NT2/D1 (cell line): ENCODE measurements at regions not wholly inside any gene's neighbourhood (a gene's known extent, or its start where the extent isn't known, plus 50 kb on each side); places are given as distances from the start of the nearest gene placed in this dataset.

Experiments
- DNase-seq: peaks from one replicate; pipeline ENCODE4 v3.0.0-alpha.2; 2011; ENCODE audit warnings: low read depth, low spot score
- H3K27me3 ChIP-seq: 2 replicates; pipeline ENCODE4 v1.6.0; 2011; ENCODE audit warnings: mild to moderate bottlenecking; ENCODE audit not compliant: insufficient read length, insufficient read depth
- H3K36me3 ChIP-seq: 2 replicates; pipeline ENCODE4 v1.6.1; 2011; ENCODE audit warnings: mild to moderate bottlenecking, low read length, mixed read lengths; ENCODE audit not compliant: insufficient read depth, insufficient read length
- H3K4me1 ChIP-seq: 2 replicates; pipeline ENCODE4 v1.5.1; 2011; ENCODE audit not compliant: insufficient read depth, insufficient read length
- H3K4me3 ChIP-seq: 2 replicates; pipeline ENCODE4 v1.5.1; 2011; ENCODE audit warnings: low read depth; ENCODE audit not compliant: insufficient read length
- H3K9ac ChIP-seq: 2 replicates; pipeline ENCODE4 v1.6.0; 2011; ENCODE audit warnings: low read depth; ENCODE audit not compliant: insufficient read length
- H3K9me3 ChIP-seq: 2 replicates; pipeline ENCODE4 v1.5.1; 2011; ENCODE audit warnings: mild to moderate bottlenecking, low read length; ENCODE audit not compliant: insufficient read depth
- SUZ12 ChIP-seq: IDR thresholded peaks from 2 replicates; pipeline ENCODE4 v1.6.1; 2011; ENCODE audit not compliant: insufficient read length, insufficient read depth; ENCODE audit errors: extremely low read depth
- YY1 ChIP-seq: IDR thresholded peaks from 2 replicates; pipeline ENCODE4 v1.6.1; 2011; ENCODE audit not compliant: insufficient read length, insufficient read depth
- ZNF274 ChIP-seq: IDR thresholded peaks from 2 replicates; pipeline ENCODE4 v1.6.1; 2011; ENCODE audit warnings: mild to moderate bottlenecking, low read depth, low read length

DNA sequence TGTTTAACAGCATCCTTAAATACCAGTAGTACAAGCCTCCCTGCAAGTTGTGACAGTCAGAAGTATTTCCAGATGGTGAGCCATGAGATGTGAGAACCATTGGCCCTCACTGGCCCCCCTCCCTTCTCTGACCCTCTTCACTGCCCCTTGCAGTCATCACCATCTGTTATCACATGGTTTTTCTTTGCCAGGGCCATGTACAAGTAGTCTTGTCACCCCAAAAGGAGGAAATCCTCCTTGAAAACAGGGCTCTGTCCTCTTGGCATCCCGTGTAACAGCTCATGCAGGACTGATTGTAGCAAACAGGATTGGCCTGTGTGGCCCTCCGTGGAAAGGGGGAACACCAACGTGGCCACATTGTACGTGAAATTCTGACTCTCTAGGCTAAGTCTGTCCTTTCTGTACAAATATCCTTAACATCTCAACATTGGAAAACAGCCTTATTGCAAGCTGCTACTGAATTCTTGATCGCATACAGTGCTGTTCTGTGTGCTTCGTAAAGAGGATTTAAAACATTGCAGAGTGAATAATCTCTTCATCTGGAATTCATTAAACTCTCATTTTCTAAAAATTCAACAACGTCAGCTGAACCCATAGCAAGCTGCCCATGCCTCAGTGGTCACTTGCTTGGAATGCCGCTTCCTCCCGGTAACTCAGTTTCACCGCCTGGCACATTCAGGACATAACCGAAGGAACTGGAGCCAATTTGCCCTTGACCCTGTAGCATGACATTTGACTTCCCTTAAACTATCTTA, 171.7 kb downstream of the ATPSCKMT start:
- DNase-seq, result no peak
- no peaks in the 10 kb centered on the region for H3K36me3 ChIP-seq
- H3K4me3 ChIP-seq, result no peak overlapping the region
- TF ChIP-seq YY1 (no peak), ZNF274 (no peak), SUZ12 (no peak)
- no peak overlapping the region for H3K9ac ChIP-seq
- no peaks in the 10 kb centered on the region for H3K9me3 ChIP-seq
- no peaks in the 10 kb centered on the region for H3K4me1 ChIP-seq
- no peaks in the 10 kb centered on the region for H3K27me3 ChIP-seq

DNA sequence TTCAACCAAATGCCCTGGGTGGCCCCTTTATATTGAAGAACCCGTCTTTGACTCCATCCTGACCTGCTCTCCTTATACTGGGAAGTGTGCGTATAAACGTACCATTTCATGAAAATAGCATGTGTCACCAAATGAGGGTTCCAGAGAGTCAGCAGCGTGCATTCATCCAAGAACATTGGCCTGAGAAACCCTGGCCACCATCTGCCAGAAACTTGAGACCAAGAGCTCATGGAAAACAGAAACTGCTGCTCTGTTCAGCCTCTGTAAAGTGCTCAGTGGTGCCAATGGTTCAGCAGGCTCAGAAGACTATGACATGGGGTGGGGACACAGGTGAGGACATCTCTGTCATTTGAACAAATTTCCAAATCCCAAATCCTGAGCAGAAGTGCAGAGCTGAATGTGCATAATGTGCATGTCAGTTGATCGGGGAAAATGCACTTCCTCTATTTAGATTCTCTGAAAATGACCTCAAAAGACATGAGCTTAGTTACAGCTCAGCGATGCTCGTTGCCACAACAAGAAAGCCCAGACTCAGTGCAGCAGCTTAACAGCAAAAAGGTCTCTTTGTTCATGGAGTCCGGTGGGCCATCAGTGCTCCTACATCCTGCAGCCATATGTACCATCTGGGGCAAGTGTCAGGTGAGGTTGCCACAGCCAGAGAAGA, 176.1 kb downstream of the ATPSCKMT start:
- Histone ChIP-seq H3K36me3 (no peaks in the 10 kb centered on the region), H3K4me3 (no peak overlapping the region), H3K9ac (no peak overlapping the region), H3K27me3 (no peaks in the 10 kb centered on the region), H3K4me1 (no peaks in the 10 kb centered on the region), H3K9me3 (no peaks in the 10 kb centered on the region)
- no peak for DNase-seq
- no peak for TF ChIP-seq YY1
- TF ChIP-seq SUZ12, result no peak
- TF ChIP-seq ZNF274, result no peak

DNA sequence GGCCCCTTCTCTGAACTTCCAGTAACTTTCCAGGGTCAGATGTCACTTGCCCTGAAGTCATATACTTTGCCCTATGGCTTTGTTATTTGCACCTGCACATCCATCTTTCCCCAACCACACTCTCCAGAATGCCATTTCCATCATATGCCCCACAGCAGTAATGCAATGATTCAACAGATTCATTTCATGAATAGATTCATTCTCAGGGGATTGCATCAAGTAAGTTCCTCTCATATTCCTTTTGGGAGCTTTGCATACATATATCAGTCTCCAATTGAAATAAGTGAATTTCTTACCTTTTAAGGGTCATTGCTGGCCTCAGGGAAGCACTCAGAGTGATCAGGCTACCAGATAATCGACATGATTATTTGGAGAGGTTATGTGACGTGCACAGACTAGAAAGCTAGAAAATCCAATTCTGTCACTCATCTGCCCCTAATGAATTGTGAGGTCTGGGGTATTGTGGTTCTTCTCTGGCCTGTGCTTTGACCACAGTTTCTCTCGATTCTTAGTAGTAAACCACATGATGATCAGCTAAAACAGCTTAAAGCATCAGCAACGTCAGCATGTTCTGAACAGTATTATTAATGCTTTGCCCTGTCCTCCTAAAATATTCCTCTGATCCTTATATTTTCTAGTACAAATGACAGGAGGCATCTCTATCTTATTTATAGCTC, 179.9 kb downstream of the ATPSCKMT start:
- H3K4me3 ChIP-seq, result no peak overlapping the region
- TF ChIP-seq SUZ12 (no peak), YY1 (no peak), ZNF274 (no peak)
- peaks cover 5% of the 10 kb centered on the region; the same call in 1 of the 2 replicates for H3K9me3 ChIP-seq
- no peaks in the 10 kb centered on the region for H3K27me3 ChIP-seq
- no peak overlapping the region for H3K9ac ChIP-seq
- DNase-seq, result no peak
- H3K4me1 ChIP-seq, result no peaks in the 10 kb centered on the region
- H3K36me3 ChIP-seq, result no peaks in the 10 kb centered on the region

- peaks cover 5% of the 10 kb centered on the region; the same call in 1 of the 2 replicates for H3K9me3 ChIP-seq
- H3K4me1 ChIP-seq, result no peaks in the 10 kb centered on the region
- H3K9ac ChIP-seq, result no peak overlapping the region
- no peak for DNase-seq
- H3K4me3 ChIP-seq, result no peak overlapping the region
- no peaks in the 10 kb centered on the region for H3K27me3 ChIP-seq
- TF ChIP-seq SUZ12, result no peak
- no peak for TF ChIP-seq ZNF274
- no peak for TF ChIP-seq YY1
- H3K36me3 ChIP-seq, result no peaks in the 10 kb centered on the region
Observed at GRCh38 chr5:10065428-10066000, 184.2 kb downstream of the ATPSCKMT start.

DNA sequence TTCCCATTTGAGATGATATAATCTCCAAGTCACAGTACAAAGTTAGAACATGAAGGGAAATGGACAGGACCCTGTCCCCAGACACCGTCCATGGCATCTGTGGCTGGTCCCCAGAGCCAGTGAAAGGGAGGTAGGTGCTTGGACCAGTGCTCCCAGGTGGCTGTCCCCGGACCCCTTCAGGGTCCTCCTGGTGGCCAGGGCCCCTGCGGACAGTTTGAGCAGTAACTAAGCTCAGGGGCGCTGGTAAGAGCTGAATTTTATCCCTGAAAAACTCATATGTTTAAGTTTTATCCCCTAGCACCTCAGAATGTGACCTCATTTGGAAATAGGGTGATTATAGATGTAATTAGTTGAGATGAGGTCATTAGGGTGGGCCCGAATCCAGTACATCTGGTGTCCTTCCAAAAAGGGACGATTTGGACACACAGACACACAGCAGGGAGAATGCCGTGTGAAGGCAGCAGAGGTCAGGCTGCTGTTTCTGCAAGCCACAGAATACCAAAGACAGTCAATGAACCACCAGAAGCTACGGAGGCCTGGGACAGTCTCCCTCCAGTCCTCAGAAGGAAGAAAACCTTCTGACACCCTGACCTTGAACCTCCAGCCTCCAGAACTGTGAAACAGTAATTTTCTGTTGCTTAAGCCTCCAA, 185.0 kb downstream of the ATPSCKMT start:
- no peaks in the 10 kb centered on the region for H3K36me3 ChIP-seq
- no peak overlapping the region for H3K9ac ChIP-seq
- no peaks in the 10 kb centered on the region for H3K4me1 ChIP-seq
- no peak for DNase-seq
- H3K9me3 ChIP-seq, result peaks cover 5% of the 10 kb centered on the region; the same call in 1 of the 2 replicates
- no peak overlapping the region for H3K4me3 ChIP-seq
- no peaks in the 10 kb centered on the region for H3K27me3 ChIP-seq
- TF ChIP-seq SUZ12 (no peak), YY1 (no peak), ZNF274 (no peak)

DNA sequence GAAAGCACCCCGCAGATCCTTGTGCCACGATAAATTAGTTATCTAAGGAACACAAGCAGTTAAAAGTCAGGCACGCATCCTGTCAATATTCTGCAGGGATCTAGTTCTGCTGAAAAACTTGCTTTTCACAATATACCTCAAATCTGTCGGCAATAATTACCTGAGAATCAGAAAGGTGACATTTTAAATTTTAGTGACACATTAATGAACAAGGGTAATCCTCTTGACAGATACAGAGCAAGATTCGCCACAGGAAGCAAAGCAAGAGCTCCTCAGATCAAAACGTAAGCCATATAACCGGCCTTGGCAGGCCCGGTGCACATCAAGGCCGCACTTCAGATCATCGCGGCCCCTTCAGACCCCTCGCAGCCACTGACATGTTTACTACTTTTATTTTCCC, 185.7 kb downstream of the ATPSCKMT start:
- H3K4me1 ChIP-seq, result no peaks in the 10 kb centered on the region
- H3K9ac ChIP-seq, result no peak overlapping the region
- DNase-seq, result no peak
- no peaks in the 10 kb centered on the region for H3K36me3 ChIP-seq
- peaks cover 5% of the 10 kb centered on the region; the same call in 1 of the 2 replicates for H3K9me3 ChIP-seq
- TF ChIP-seq SUZ12, result no peak
- no peak for TF ChIP-seq ZNF274
- no peak for TF ChIP-seq YY1
- H3K27me3 ChIP-seq, result no peaks in the 10 kb centered on the region
- no peak overlapping the region for H3K4me3 ChIP-seq

GRCh38 chr5:10059980-10060379, 189.7 kb downstream of the ATPSCKMT start:
- no peak for TF ChIP-seq SUZ12
- TF ChIP-seq ZNF274, result no peak
- no peak for TF ChIP-seq YY1
- DNase-seq, result no peak
- no peak overlapping the region for H3K4me3 ChIP-seq
- no peak overlapping the region for H3K9ac ChIP-seq
- no peaks in the 10 kb centered on the region for H3K27me3 ChIP-seq
- H3K36me3 ChIP-seq, result no peaks in the 10 kb centered on the region
- no peaks in the 10 kb centered on the region for H3K9me3 ChIP-seq
- no peaks in the 10 kb centered on the region for H3K4me1 ChIP-seq
